ENCODE measurements at regions not wholly inside any gene's neighbourhood (a gene's known extent, or its start where the extent isn't known, plus 50 kb on each side); places are given as distances from the start of the nearest gene placed in this dataset.

- TF ChIP-seq CTCF (IDR thresholded peaks at IDR 0.05; ENCODE audit: low read length, missing control alignments) = no peak
- no peak overlapping the region for H3K4me3 ChIP-seq (replicated peaks; ENCODE audit: low read depth, low read length)
- no peak for DNase-seq (ENCODE audit: low read depth)
Measured at GRCh38 chr10:44060221-44060620, 324.7 kb downstream of the CXCL12 start.

DNA sequence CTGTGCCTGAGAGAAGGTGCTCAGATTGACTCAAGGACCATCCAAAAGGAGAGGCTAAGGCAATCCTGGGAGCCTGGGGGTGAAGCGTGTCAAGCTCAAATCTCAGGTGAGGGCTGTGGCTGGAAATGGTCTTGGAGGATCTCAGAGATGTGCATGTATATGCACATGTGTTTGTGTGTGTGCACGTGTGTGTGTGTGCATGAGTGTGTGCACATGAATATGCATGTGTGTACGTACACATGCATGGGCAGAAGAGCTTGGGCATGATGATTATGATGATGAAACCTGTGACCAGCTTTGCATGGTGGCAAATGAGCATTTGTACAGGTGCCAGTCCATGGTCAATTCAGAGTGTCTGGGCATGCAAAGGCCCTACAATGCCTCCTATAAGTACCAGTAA, 326.6 kb downstream of the CXCL12 start:
- no peak for TF ChIP-seq CTCF (IDR thresholded peaks at IDR 0.05; ENCODE audit: low read length, missing control alignments)
- no peak overlapping the region for H3K4me3 ChIP-seq (replicated peaks; ENCODE audit: low read depth, low read length)
- no peak for DNase-seq (ENCODE audit: low read depth)

GRCh38 chr10:44056967-44057805, 327.7 kb downstream of the CXCL12 start:
- TF ChIP-seq CTCF (IDR thresholded peaks at IDR 0.05; ENCODE audit: low read length, missing control alignments) = no peak
- H3K4me3 ChIP-seq (replicated peaks; ENCODE audit: low read depth, low read length) = no peak overlapping the region
- DNase-seq (ENCODE audit: low read depth) = no peak

DNA sequence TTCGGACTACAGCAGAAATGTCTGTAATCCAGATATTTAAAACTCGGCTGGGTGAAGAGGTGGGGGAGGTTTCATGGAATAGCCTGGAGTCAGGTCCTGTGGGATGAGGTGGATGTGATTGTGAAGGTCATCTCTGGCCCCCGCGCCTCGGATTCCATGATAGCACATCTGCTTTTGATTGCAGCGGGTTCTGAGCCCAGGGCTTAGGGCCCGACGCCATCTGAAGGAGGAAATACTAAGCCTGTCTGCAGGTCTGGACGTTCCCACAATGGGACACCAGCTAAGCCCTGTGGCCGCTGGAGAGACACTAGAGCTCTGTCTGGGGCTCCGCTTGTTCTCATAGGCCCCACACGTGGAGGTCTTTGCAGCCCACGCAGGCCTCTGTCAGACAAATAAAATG, 328.7 kb downstream of the CXCL12 start:
- H3K4me3 ChIP-seq (replicated peaks; ENCODE audit: low read depth, low read length) = no peak overlapping the region
- no peak for TF ChIP-seq CTCF (IDR thresholded peaks at IDR 0.05; ENCODE audit: low read length, missing control alignments)
- no peak for DNase-seq (ENCODE audit: low read depth)

- no peak for DNase-seq (ENCODE audit: low read depth)
- no peak overlapping the region for H3K4me3 ChIP-seq (replicated peaks; ENCODE audit: low read depth, low read length)
- no peak for TF ChIP-seq CTCF (IDR thresholded peaks at IDR 0.05; ENCODE audit: low read length, missing control alignments)
Measured at GRCh38 chr10:44054046-44054445, 330.9 kb downstream of the CXCL12 start.

DNA sequence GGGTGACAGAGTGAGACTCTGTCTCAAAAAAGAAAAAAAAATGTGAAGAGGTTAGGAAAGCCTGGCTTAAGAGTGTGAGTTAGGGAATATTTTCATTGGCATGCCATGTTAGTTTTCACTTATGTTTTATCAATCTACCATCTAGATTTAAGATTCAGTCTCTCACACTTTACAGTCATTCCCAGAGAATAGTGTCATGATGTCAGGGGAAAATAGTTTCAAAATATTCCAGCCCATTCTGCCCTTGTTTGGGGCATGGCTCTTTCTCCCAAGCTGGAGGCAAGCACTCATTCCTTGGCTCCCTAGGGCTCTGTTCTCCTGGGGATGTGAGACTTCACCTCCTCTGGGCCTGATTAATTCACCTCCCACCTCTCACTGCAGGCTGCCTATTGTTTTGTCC, 331.5 kb downstream of the CXCL12 start:
- DNase-seq (ENCODE audit: low read depth) = no peak
- H3K4me3 ChIP-seq (replicated peaks; ENCODE audit: low read depth, low read length) = no peak overlapping the region
- TF ChIP-seq CTCF (IDR thresholded peaks at IDR 0.05; ENCODE audit: low read length, missing control alignments) = no peak

Measured in fibroblast of pulmonary artery (primary cell).